GM12872 (cell line): ENCODE measurements at regions not wholly inside any gene's neighbourhood (a gene's known extent, or its start where the extent isn't known, plus 50 kb on each side); places are given as distances from the start of the nearest gene placed in this dataset.

ENCODE experiments used
- CTCF ChIP-seq: IDR thresholded peaks from 3 replicates; pipeline ENCODE4 v1.5.1; 2011; ENCODE audit warnings: low read depth, mild to moderate bottlenecking, low read length, moderate library complexity; ENCODE audit not compliant: insufficient read depth

GRCh38 chr13:107582171-107582570, 633.2 kb downstream of the LIG4 start:
- TF ChIP-seq CTCF, result no peak

GRCh38 chr13:107580741-107581412, 634.5 kb downstream of the LIG4 start:
- no peak for TF ChIP-seq CTCF

- no peak for TF ChIP-seq CTCF
These were observed 638.9 kb downstream of the LIG4 start for GRCh38 chr13:107576430-107576829.

- no peak for TF ChIP-seq CTCF
These were observed 640.7 kb downstream of the LIG4 start for GRCh38 chr13:107574517-107575210.

GRCh38 chr13:107573184-107573583, 642.2 kb downstream of the LIG4 start:
- no peak for TF ChIP-seq CTCF

GRCh38 chr13:107572156-107572555, 643.2 kb downstream of the LIG4 start:
- TF ChIP-seq CTCF, result no peak

GRCh38 chr13:107568181-107568580, 647.2 kb downstream of the LIG4 start:
- TF ChIP-seq CTCF, result no peak
